ENCODE measurements at regions not wholly inside any gene's neighbourhood (a gene's known extent, or its start where the extent isn't known, plus 50 kb on each side); places are given as distances from the start of the nearest gene placed in this dataset.
"Not testable (repeated sequence)": the region's sequence is repeated elsewhere in the genome, so short reads cannot be mapped to it uniquely, and the experiment has no call there.

- DNase-seq: peak; percentile 18 to 63
These were observed 274.1 kb upstream of the COBL start for GRCh38 chr7:51590746-51591145.

DNA sequence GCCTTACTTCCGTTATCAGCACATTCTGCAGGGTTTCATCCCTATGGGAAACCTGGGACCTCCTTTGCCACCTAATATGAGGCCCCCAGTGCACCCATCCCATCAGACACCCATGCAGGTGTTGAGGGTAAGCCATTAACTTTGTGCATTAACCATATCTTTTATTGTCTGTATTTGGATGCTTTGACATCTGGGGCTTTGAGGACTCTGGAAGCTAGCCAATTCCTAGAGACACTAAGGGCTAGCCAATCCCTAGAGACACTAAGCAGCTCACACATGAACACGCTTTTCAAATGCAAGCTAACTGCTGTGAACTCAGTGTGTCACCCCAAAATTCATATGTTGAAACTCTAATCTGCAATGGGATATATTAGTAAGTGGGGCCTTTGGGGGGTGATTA is 272.5 kb upstream of the COBL start:
- DNase-seq: peak; percentile 70 to 95

- peak in 1 of 2 experiments; percentile 11 for DNase-seq
These were observed 271.0 kb upstream of the COBL start for GRCh38 chr7:51587604-51588003.

GRCh38 chr7:51577390-51577789 is 260.8 kb upstream of the COBL start:
- no peak for DNase-seq

DNA sequence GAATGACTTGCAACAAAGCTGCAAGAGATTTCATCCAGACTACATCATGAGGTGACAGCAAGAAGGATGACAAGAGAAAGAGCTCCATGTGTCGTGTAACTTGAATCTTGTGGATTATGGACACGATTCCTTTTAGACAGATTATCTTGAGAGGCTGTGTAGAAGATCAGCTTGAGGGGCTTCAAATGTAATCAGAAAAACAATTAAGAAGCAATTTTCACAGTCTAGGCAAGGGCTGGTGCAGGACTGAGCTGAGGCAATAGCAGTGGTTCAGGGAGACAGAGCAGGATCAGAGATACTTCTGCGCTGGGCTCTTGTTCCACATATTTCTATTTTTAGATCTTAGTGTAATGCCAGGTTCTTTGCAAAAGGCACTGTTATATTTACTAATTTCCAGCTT is 253.0 kb upstream of the COBL start:
- peak; percentile 51 to 66 for DNase-seq

DNA sequence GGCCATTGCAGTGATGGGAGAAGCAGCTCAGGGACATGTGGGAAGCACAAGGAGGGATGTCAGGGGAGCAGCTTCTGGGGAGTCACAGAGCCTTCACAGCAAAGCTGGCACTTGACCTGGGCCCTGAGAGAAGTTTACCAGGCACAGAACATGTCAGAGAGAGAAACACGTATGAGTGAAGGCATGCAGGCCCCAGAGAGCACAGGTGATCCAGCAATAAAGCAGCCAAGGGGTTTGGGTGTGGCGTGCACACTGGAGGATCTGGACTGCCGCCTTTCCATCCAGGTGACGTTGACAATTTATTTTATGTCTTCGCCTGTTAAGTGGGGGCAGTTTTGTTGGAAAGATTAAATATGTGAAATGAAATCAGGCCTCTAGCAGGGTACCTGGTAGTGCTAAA is 252.6 kb upstream of the COBL start:
- no peak for DNase-seq

DNA sequence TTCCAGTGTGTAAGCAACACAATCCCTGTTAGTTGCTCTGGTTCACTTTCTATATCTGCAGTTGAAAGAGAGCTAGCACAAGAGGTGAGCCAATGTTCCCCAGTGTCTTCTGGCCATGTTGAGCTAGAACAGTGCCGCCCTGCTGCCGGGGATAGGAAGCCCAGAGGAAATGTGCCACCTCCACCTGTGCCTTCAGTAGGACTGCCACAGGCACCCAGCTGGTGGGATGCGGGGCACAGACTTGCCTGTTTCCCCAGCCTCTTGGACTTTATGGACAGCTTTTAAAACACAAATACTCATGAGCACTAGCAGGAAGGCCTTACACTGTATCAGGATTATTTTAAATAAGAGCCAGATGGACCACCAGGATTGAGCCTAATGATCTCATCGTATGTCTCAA is 234.5 kb upstream of the COBL start:
- DNase-seq: peak; percentile 88 to 97

DNA sequence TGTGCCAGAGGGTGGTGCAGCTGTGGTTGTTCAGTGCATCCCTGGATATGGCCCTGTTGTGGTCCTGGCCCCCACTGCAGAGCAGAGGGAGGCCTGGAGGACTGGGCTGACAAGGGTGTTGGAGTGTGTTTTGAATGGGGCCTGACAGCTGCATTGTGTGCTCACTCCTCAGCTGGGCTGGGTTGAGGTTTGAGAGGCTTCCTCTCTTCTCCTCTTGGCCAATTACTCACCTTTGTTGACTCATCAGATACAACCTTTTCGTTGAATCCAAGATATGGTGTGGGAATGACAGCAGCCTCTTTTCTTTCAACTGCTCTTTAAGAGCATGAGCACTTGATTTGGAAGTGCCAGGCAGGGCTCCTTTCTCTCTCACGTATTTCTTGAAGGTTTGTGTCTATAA is 228.5 kb upstream of the COBL start:
- DNase-seq: no peak

- no peak for DNase-seq
These were observed 227.4 kb upstream of the COBL start for GRCh38 chr7:51543801-51544553.

GRCh38 chr7:51540906-51541305 is 224.3 kb upstream of the COBL start:
- not testable (repeated sequence) for DNase-seq

DNA sequence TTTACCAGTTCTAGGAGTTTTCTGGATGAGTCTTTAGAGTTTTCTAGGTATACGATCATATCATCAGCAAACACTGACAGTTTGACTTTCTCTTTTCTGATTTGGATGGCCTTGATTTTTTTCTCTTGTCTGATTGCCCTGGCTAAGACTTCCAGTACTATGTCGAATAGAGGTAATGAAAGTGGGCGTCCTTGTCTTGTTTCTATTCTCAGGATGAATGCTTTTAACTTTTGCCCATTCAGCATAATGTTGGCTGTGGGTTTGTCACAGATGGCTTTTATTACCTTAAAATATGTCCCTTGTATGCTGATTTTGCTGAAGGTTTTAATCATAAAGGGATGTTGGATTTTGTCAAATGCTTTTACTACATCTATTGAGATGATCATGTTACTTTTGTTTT is 223.2 kb upstream of the COBL start:
- DNase-seq: no peak

DNA sequence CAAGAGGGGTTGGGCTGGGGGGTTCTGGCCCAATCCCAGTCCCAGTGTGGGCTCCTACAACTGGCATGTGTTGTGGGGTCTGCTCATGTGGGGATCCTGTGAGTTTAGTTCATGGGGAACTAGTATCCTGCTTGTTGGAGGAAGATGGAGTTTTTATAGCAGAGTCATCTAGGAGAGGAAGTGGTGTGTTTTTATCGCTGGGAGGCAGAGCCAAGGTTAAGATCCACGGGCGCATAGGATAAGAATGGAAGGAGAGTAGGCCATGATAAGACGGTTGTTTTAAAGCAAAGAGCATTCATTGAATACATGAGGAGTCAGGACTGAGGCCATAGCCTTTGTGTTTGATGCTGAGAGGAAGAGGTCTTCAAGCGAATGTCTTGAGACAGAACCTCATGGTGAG is 211.6 kb upstream of the COBL start:
- no peak for DNase-seq

- no peak for DNase-seq
These were observed 205.2 kb upstream of the COBL start for GRCh38 chr7:51521694-51522312.

DNA sequence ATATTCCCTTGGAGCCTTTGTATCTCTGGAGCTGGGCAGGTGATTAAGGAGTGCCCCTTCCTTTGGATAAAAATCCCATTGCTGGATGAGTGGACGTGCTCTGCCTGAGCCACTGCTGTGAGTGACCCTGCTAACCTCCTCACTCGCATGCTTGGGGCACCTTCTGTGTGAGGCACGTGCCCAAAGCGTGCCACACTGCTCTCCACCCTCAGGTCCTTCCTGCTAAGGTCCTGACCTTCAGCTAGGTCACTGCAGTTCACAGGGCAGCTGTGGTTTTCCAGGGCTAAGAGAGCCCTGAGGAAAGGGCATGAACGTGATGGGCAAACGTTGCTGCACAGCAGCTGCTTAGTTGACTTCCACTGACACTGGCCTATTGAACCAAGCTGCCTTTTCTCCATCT is 204.4 kb upstream of the COBL start:
- no peak for DNase-seq

DNA sequence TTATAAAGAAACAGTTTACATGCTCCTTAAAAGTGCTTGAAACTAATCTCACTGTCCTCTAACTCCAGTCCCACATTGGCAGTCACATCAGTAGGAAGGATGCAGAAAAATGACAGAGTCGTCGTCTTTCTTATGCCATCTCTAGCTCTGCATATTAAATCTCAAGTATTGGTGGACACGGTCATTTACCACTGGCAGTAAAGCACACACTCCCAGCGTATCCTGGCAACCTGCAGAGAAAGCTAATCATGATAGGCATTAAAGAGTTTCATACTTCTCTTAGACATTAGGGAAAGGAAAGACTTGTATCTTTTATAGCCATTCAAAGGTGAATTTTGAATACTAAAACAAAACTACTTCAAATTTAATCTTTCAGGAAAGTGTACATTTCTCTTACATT is 202.0 kb upstream of the COBL start:
- DNase-seq: no peak

DNA sequence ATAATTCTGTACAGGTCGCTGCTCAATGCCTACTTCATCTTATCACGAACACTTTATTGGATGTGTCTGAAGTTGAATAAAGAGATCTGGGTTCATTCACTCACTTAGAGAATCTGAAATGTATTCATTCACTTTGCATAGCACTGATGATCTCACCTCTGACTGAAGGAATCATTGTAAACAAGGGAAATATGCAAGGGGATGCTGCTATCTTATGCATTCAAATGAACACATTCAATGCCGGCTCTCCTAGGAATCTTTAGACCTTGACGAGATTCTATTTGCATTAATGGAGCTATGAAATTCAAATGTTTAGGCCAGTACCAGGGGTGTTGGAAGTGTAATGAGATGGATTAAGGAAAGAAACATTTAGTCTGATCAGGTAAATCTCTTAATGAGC is 200.6 kb upstream of the COBL start:
- no peak for DNase-seq

DNA sequence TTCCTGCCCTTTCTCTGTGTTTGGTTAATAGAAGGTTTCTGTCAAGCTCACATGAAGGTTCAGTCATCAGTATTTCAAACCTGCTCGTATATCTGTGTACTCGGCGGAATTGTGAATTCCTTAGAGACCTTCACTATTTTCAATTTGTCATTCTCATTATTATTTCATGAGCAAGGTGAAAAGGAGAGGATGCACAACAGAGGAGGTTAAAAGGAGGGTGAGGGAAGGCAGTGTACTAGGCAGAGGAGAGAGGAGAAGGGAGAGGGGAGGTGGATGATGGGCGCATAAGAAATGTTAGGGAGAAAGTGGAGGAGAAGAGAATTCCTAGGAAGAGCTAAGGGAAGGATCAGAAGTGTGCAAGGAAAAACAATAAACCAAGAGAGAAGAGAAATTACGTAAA is 185.0 kb upstream of the COBL start:
- no peak for DNase-seq

- DNase-seq: no peak
These were observed 166.4 kb upstream of the COBL start for GRCh38 chr7:51482976-51483375.

DNA sequence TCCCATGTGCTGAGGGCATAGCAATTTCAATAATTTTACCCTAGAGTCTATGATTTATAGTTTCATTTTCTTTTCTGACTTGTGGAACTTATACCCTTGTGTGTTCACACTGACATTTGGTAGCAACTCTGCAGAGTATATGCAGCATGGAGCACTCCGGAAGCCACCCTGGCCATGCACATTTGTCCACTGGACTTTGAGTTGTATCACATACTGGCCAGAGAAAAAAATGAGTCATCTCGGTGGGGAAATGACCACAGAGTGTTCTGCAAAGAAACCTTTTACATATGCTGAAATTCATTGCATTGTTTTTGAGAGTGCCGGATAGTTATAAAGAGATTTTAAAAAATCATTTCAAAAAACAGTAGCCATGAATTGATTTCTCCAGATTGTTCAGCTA is 164.8 kb upstream of the COBL start:
- DNase-seq: no peak

- DNase-seq: no peak
These were observed 161.2 kb upstream of the COBL start for GRCh38 chr7:51477819-51478218.

DNA sequence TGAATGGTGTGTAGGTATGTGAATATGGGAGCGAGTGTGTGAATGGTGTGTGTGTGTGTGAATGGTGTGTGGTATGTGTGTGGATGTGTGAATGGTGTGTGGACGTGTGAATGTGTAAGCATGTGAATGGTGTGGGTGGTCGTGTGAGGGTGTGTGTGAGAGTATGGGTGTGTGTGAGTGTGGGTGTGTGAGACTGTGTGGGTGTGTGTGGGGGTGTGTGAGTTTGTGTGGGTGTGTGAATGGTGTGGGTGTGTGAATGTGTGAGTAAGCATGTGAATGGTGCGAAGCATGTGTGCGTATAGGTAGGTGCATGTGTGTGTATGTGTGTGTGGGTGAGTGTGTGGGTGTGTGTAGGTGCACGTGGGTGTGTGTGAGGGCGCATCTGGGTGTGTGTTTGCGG is 160.7 kb upstream of the COBL start:
- no peak for DNase-seq

- DNase-seq: no peak
These were observed 159.4 kb upstream of the COBL start for GRCh38 chr7:51476026-51476425.

DNA sequence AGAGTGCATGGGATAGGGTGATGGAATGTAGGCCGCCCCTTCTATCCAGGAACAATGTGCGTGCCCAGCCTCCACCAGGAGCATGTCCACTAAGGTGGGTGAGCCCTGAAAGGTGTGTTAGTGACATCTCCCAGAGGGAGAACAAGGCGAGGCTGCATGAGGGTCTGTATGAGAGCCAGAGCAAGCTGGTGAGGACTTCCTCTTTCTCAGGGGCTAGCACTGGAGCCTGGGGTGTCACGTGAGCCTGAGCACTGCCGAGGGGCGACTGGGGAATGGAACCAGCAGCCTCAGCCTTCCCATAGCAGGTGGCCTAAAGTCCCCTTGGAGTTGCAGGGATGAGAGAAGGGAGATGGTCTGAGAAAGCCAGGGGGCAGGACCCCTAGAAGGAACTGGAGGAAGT is 156.3 kb upstream of the COBL start:
- no peak for DNase-seq

DNA sequence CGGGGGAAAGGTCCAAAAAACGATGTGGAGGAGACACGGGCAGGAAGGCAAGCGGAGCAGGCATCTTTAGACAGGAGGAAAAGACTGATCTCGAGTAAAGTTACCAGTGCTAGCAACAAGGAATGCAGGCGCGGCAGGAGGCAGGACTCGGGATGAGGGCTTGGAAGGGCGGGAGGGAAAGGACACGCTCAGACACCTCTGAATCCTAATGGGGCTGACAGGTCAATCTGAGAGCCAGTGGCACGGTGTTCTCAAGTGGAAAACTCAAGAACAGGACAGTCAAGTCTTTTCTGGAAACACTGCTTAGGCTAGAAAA is 155.3 kb upstream of the COBL start:
- peak in 1 of 2 experiments; percentile 54 for DNase-seq
